HG03039 (cell line): ENCODE measurements at regions not wholly inside any gene's neighbourhood (a gene's known extent, or its start where the extent isn't known, plus 50 kb on each side); places are given as distances from the start of the nearest gene placed in this dataset.

ENCODE experiments used
- ATAC-seq: cut with Tn5 transposase; IDR thresholded peaks from one replicate; pipeline ENCODE4 v1.9.1; 2021; ENCODE audit warnings: mild to moderate bottlenecking, moderate library complexity; ENCODE audit not compliant: unreplicated experiment

DNA sequence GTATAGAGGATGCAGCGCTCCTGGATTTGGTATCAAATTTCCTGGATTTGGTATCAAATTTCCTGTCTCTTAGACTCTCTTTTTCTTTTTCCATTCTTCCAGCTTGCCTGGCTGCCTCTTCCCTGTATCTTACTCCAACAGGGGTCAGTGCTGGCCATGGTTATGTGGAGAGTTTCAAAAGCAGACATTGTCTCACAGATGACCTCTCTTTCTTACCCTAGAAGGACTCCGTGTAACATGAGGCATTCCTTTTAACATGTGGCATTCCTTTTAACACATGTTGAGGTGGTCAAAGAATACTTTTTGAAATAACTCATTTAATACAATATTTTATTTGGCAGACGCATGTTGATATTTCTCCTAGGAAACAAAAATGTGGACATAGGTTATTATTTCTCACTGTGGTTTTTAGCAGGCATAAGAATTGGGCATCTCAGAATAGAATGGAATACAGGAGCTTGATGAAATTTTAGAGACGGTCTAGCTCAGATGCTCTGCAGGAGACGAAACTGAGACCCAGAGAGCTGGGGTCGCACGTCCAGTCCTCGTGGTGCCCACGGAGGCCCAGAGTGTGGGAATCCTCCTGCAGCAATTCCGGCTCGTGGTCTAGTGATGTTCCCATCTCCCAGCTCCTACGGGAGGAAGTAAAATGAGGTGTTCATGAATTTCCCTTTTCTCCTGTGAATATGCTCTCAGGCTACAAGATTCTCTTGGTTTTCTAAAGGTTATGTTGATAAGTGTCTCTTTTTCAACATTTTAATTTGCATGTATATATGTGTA lies 59.6 kb upstream of the PITRM1 start:
- no peak for ATAC-seq

DNA sequence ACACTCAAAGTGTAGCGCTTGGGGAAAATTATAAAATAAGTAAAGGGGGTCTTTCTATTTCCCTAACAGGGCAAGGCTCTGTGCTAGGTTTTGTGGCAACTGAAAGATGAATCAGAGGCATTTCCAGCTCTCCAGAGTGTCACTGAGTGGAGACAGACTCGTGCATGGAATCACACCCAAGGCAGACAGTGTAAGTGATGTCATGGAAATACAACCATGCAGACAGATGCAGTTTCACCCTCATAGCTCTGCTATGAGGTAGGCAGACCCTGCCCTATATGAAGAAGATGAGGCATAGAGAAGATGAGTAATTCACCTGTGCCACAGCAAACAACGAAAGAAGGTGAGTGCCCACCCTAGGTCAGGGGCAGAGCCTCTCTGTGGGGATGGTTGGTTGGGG lies 57.2 kb upstream of the PITRM1 start:
- ATAC-seq: no peak

DNA sequence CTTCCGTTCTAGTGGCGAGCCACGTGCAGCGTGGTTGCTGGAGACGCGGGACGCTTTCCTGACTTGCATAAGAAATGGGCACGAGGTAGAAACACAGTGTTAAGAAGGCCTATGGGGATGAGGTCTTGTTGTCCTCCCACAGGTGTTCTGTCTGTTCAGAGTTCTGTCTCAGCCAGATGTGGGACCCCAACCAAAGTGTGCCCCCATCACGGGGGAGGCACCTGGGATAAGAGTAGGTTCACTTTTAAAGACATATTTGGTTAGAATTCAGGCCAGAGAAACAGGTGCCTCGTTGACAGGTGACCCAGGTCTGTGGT lies 56.0 kb upstream of the PITRM1 start:
- no peak for ATAC-seq

DNA sequence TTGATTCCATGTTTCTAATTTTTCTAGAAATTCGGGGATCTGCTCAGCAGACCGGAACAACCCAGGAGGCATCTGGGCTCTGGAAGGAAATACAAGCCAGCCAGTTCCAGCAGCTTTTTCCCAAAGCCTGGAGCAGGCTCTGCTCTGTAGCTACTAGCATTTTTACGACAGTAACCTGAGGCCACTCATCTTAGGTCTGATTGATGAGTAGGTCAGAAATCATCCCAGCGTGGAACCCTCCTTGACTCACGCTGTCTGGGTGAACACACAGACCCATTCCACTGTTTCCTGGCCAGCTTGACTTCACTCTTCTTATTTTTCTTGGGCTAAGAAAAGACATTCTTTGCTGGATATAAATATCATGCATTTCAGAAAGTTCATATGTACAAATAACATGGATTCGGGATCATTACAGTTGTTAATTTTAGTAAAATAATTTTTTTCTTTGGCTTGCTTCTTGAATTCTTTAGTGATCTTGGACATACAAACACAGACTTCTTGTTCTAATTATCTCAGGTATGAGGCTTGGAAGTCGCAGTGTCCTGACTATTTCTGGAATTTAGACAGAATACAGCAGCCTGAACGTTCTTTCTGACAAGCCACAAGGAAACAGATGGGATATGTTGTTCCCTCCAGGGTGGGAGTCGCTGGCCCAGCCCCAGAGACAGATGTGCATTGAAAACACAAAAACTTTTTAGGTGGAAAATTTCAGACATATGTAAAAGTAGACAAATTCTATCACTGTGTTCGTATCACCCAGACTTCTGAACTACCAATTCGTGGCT lies 54.6 kb upstream of the PITRM1 start:
- ATAC-seq: no peak

DNA sequence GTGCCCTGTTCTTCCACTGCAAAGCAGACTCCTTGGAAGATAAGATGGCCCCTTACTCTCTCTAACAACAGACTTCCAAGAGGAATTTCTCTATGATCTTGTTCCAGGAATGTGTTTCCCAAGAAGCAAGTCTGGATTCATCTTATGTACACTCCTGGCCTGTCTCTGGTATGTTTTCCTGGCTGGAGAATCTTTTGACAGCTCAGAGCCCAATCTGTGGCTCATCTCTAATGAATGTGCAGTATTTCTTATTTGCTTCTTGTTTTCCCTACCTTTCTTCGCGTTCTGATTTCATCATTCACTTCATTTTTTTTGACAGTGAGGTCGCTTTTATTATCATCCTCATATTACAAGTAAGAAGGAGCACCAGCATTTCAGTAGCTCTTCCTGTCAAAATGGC lies 53.0 kb upstream of the PITRM1 start:
- no peak for ATAC-seq

DNA sequence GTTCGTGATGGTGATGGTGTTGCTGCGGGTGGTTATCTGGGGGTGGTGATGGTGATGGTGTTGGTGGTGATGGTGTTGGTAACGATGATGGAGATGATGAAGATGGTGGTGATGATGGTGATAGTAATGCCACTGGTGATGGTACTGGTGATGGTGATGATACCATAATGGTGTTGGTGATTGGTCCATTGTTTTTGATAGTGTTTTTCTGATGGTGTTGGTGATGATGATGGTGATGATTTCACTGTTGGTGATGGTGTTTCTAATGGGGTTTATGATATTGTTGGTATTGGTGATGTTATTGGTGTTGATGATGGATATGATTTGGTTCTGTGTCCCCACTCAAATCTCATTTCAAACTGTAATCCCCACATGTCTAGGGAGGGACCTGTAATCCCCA lies 51.7 kb upstream of the PITRM1 start:
- no peak for ATAC-seq

DNA sequence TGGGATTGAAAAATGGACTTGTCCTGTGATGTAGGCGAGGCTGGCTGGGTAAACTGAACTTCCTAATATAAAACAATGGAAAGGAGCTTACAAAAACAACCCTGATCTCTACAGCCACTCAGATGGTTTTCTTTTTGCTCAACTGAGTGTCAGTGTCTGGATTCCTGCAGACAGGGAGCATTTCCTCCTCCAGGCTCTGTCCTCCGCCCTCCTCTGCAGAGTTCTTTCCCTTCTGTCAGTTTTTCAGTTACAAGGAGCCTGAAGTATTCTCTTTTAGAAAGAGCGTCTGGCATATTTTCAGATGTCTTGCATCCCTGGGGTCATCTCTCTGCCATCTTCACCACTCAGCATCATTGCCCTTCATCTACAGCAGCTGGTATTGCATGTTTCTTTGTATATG lies 50.0 kb upstream of the PITRM1 start:
- ATAC-seq: no peak
